ENCODE measurements at regions not wholly inside any gene's neighbourhood (a gene's known extent, or its start where the extent isn't known, plus 50 kb on each side); places are given as distances from the start of the nearest gene placed in this dataset.

DNA sequence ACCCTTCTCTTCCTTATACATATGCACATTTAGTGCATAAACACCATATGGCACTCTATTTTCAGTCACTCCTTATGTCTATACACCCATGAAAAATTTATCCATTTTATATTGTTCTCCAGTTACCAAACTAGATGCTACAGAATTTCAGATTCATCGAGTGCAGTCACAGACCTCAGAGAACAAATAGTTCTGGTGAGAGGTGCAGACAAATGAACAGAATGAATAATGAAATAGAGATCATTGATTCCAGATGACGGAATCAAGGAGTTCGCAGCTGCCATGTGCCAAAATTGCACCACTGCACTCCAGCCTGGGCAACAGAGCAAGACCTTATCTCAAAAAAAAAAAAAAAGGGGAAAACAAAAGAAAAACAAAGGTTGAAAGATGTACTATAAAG, 214.8 kb upstream of the CEP162 start:
- TF ChIP-seq, protein P1, sequence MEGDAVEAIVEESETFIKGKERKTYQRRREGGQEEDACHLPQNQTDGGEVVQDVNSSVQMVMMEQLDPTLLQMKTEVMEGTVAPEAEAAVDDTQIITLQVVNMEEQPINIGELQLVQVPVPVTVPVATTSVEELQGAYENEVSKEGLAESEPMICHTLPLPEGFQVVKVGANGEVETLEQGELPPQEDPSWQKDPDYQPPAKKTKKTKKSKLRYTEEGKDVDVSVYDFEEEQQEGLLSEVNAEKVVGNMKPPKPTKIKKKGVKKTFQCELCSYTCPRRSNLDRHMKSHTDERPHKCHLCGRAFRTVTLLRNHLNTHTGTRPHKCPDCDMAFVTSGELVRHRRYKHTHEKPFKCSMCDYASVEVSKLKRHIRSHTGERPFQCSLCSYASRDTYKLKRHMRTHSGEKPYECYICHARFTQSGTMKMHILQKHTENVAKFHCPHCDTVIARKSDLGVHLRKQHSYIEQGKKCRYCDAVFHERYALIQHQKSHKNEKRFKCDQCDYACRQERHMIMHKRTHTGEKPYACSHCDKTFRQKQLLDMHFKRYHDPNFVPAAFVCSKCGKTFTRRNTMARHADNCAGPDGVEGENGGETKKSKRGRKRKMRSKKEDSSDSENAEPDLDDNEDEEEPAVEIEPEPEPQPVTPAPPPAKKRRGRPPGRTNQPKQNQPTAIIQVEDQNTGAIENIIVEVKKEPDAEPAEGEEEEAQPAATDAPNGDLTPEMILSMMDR (IDR thresholded peaks at IDR 0.05): no peak
- no peak for TF ChIP-seq TCF7L2 (IDR thresholded peaks at IDR 0.05; ENCODE audit: low read depth, low read length)
- no peak for TF ChIP-seq SIN3A (IDR thresholded peaks at IDR 0.05; ENCODE audit: borderline replicate concordance, insufficient read depth, low read depth, low read length)
